GM19035 (cell line): ENCODE measurements at regions not wholly inside any gene's neighbourhood (a gene's known extent, or its start where the extent isn't known, plus 50 kb on each side); places are given as distances from the start of the nearest gene placed in this dataset.

ENCODE experiments used
- ATAC-seq: cut with Tn5 transposase; IDR thresholded peaks from one replicate; pipeline ENCODE4 v1.9.1; 2021; ENCODE audit not compliant: unreplicated experiment

- ATAC-seq = no peak
These were observed 336.4 kb upstream of the SLIT2 start for GRCh38 chr4:19915276-19915675.

- ATAC-seq = no peak
These were observed 338.1 kb upstream of the SLIT2 start for GRCh38 chr4:19913650-19914049.

- ATAC-seq = no peak
These were observed 340.7 kb upstream of the SLIT2 start for GRCh38 chr4:19910861-19911525.

GRCh38 chr4:19905024-19905423 is 346.7 kb upstream of the SLIT2 start:
- ATAC-seq = no peak

- no peak for ATAC-seq
These were observed 363.1 kb upstream of the SLIT2 start for GRCh38 chr4:19888587-19888986.

GRCh38 chr4:19883841-19884240 is 367.9 kb upstream of the SLIT2 start:
- no peak for ATAC-seq

GRCh38 chr4:19880206-19880605 is 371.5 kb upstream of the SLIT2 start:
- ATAC-seq = no peak

GRCh38 chr4:19879330-19879729 is 372.4 kb upstream of the SLIT2 start:
- no peak for ATAC-seq

- ATAC-seq = no peak
These were observed 393.7 kb upstream of the SLIT2 start for GRCh38 chr4:19857991-19858390.

- no peak for ATAC-seq
These were observed 394.3 kb upstream of the SLIT2 start for GRCh38 chr4:19857380-19857779.

GRCh38 chr4:19850909-19851308 is 400.8 kb upstream of the SLIT2 start:
- ATAC-seq = no peak

- ATAC-seq = no peak
These were observed 407.3 kb upstream of the SLIT2 start for GRCh38 chr4:19844446-19844845.

GRCh38 chr4:19842471-19842870 is 409.2 kb upstream of the SLIT2 start:
- no peak for ATAC-seq

GRCh38 chr4:19838858-19839257 is 412.8 kb upstream of the SLIT2 start:
- no peak for ATAC-seq

- no peak for ATAC-seq
These were observed 416.3 kb upstream of the SLIT2 start for GRCh38 chr4:19835429-19835828.

- ATAC-seq = no peak
These were observed 419.3 kb upstream of the SLIT2 start for GRCh38 chr4:19832411-19832810.

- ATAC-seq = no peak
These were observed 419.9 kb upstream of the SLIT2 start for GRCh38 chr4:19831644-19832285.

GRCh38 chr4:19829101-19829500 is 422.6 kb upstream of the SLIT2 start:
- no peak for ATAC-seq

- no peak for ATAC-seq
These were observed 427.9 kb upstream of the SLIT2 start for GRCh38 chr4:19823781-19824180.

- no peak for ATAC-seq
These were observed 432.0 kb upstream of the SLIT2 start for GRCh38 chr4:19819737-19820136.

GRCh38 chr4:19809989-19810388 is 441.7 kb upstream of the SLIT2 start:
- ATAC-seq = no peak

GRCh38 chr4:19807505-19807904 is 444.2 kb upstream of the SLIT2 start:
- no peak for ATAC-seq

- ATAC-seq = no peak
These were observed 444.8 kb upstream of the SLIT2 start for GRCh38 chr4:19806865-19807264.
